Sciatic nerve (tissue), 2 donors: ENCODE measurements at regions not wholly inside any gene's neighbourhood (a gene's known extent, or its start where the extent isn't known, plus 50 kb on each side); places are given as distances from the start of the nearest gene placed in this dataset.
A peak's percentile ranks its signal among the peaks of the same experiment; 100 is the strongest.
"Not testable (repeated sequence)": the region's sequence is repeated elsewhere in the genome, so short reads cannot be mapped to it uniquely, and the experiment has no call there.

ENCODE experiments used
- ATAC-seq: fragments of 200-7000 bp; cut with Tn5 transposase; one replicate; pipeline ENCODE4 v1.9.1; 2020; ENCODE audit warnings: mild to moderate bottlenecking, moderate library complexity
- DNase-seq: peaks from one replicate; pipeline ENCODE4 v3.0.0-alpha.2; 2020; ENCODE audit warnings: low spot score
- intact Hi-C: fragments of 100-400 bp; cut with DNase I; formaldehyde crosslinking; loops from one replicate; pipeline ENCODE4 v1.14.2; 2022
- microRNA-seq: library from miRNA; unstranded; fragments of <30 nt; microRNA quantifications from one replicate; pipeline ENCODE4 v1.2.0, GENCODE V29; 2020
- donor health status: DM: no; HTN: no; CAD: no.
- donor health status: DM: no; HTN: no; CAD: no.

GRCh38 chr20:57770852-57771720 lies 61.3 kb upstream of the PMEPA1 start:
- intact Hi-C loops = no loop called here
- no peak for ATAC-seq
- peak; percentile 36 for DNase-seq

GRCh38 chr20:57770401-57770800 lies 60.6 kb upstream of the PMEPA1 start:
- peak; percentile 41 for DNase-seq
- intact Hi-C loops, ATAC-seq: not testable (repeated sequence)

- intact Hi-C loops = no loop called here
- ATAC-seq (no peak), DNase-seq (peak; percentile 14)
Measured at GRCh38 chr20:57769756-57770155, 59.9 kb upstream of the PMEPA1 start.

GRCh38 chr20:57768519-57768918 lies 58.7 kb upstream of the PMEPA1 start:
- no peak for ATAC-seq
- no peak for DNase-seq
- intact Hi-C loops = no loop called here

GRCh38 chr20:57767441-57767840 lies 57.6 kb upstream of the PMEPA1 start:
- intact Hi-C loops = no loop called here

GRCh38 chr20:57763235-57763595 lies 53.4 kb upstream of the PMEPA1 start:
- no peak for DNase-seq
- no peak for ATAC-seq
- intact Hi-C loops = no loop called here

More at GRCh38 chr20:57767441-57767840, 57.6 kb upstream of the PMEPA1 start:
- ATAC-seq = no peak
- no peak for DNase-seq

- intact Hi-C loops = no loop called here
- ATAC-seq (no peak), DNase-seq (peak; percentile 17)
Measured at GRCh38 chr20:57762531-57763234, 52.9 kb upstream of the PMEPA1 start.

GRCh38 chr20:57761413-57761734 lies 51.6 kb upstream of the PMEPA1 start:
- DNase-seq (peak; percentile 3), ATAC-seq (no peak)
- intact Hi-C loops = no loop called here

- ATAC-seq (no peak), DNase-seq (peak; percentile 42)
- intact Hi-C loops = no loop called here
Measured at GRCh38 chr20:57760698-57761412, 51.0 kb upstream of the PMEPA1 start.

GRCh38 chr20:57759724-57760123 lies 49.9 kb upstream of the PMEPA1 start:
- ATAC-seq = no peak
- intact Hi-C loops = no loop called here
- DNase-seq = peak; percentile 1

Small RNAs in the stretch of these regions (microRNA-seq; reads per million reads assigned to microRNA genes)
- gene MIR4532 = 4.3 reads per million, percentile 9 among the genes with 10 or more reads in this experiment
